ENCODE measurements at regions not wholly inside any gene's neighbourhood (a gene's known extent, or its start where the extent isn't known, plus 50 kb on each side); places are given as distances from the start of the nearest gene placed in this dataset.

DNA sequence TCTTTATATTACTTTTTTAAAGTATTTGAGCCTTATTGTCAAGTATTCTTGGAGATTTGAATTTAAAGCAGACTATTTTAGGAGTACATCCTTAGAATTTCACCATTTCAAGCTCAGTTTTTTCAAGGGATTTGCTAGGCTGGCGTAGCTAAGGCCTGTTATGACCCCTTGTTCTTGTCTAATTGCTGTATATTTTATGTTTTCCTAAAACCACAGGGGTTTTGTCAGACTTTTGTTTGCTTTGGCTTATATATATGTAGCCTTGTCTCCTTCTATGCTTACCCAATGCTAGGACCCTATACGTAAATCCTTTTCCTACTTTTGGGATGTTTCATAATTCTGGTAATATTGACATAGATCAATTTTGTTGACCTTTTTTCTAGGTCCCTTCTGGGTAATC, 147.0 kb upstream of the SYT10 start:
- H3K4me1 ChIP-seq (ENCODE audit: control insufficient read depth in 3 of 3, insufficient read depth in 2 of 3, low read depth in 1 of 3, low read length in 2 of 3) = no peaks in the 10 kb centered on the region
- H3K27ac ChIP-seq (ENCODE audit: low read depth in 1 of 3, low read length in 2 of 3) = no peak overlapping the region
- H3K4me3 ChIP-seq (ENCODE audit: low read depth in 1 of 3, low read length in 3 of 3) = no peak overlapping the region
- DNase-seq = no peak
- H3K36me3 ChIP-seq (ENCODE audit: control insufficient read depth in 3 of 3, insufficient read depth in 2 of 3, low read depth in 1 of 3, low read length in 3 of 3) = no peaks in the 10 kb centered on the region
- 76 to 89% (median 79%) methylated on average over 2 of the region's 2 CpGs for WGBS, 3 donors
- FAIRE-seq = no peak
- H3K9me3 ChIP-seq (ENCODE audit: control insufficient read depth in 2 of 2, insufficient read depth in 1 of 2, low read depth in 1 of 2, low read length in 1 of 2) = no peaks in the 10 kb centered on the region
- no peaks in the 10 kb centered on the region for H3K27me3 ChIP-seq (ENCODE audit: control insufficient read depth in 3 of 3, insufficient read depth in 3 of 3, low read length in 3 of 3)

DNA sequence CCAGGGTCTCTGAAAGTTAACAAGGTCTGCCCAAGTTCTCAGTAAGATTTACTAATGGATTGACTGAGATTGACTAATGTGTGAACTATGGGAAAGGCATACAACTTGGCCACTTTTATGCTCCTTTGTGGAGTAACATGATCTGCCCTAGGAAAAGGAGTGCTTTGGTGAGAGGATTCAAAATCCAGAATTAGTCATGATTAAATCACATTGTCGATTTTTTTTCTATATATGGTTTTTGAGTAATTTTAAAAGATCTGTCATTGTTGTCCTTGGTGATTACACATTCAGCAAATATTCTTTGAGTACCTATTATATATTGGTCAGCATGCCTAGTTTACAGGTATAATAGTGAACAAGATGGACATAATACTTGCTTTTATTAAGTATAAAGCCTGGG, 147.7 kb upstream of the SYT10 start:
- WGBS, 3 donors = 70 to 81% (median 70%) methylated on average over 1 of the region's 1 CpG
- Histone ChIP-seq H3K4me1 (ENCODE audit: control insufficient read depth in 3 of 3, insufficient read depth in 2 of 3, low read depth in 1 of 3, low read length in 2 of 3) (no peaks in the 10 kb centered on the region), H3K9me3 (ENCODE audit: control insufficient read depth in 2 of 2, insufficient read depth in 1 of 2, low read depth in 1 of 2, low read length in 1 of 2) (no peaks in the 10 kb centered on the region), H3K27me3 (ENCODE audit: control insufficient read depth in 3 of 3, insufficient read depth in 3 of 3, low read length in 3 of 3) (no peaks in the 10 kb centered on the region), H3K4me3 (ENCODE audit: low read depth in 1 of 3, low read length in 3 of 3) (no peak overlapping the region), H3K27ac (ENCODE audit: low read depth in 1 of 3, low read length in 2 of 3) (no peak overlapping the region), H3K36me3 (ENCODE audit: control insufficient read depth in 3 of 3, insufficient read depth in 2 of 3, low read depth in 1 of 3, low read length in 3 of 3) (no peaks in the 10 kb centered on the region)
- no peak for DNase-seq
- no peak for FAIRE-seq

DNA sequence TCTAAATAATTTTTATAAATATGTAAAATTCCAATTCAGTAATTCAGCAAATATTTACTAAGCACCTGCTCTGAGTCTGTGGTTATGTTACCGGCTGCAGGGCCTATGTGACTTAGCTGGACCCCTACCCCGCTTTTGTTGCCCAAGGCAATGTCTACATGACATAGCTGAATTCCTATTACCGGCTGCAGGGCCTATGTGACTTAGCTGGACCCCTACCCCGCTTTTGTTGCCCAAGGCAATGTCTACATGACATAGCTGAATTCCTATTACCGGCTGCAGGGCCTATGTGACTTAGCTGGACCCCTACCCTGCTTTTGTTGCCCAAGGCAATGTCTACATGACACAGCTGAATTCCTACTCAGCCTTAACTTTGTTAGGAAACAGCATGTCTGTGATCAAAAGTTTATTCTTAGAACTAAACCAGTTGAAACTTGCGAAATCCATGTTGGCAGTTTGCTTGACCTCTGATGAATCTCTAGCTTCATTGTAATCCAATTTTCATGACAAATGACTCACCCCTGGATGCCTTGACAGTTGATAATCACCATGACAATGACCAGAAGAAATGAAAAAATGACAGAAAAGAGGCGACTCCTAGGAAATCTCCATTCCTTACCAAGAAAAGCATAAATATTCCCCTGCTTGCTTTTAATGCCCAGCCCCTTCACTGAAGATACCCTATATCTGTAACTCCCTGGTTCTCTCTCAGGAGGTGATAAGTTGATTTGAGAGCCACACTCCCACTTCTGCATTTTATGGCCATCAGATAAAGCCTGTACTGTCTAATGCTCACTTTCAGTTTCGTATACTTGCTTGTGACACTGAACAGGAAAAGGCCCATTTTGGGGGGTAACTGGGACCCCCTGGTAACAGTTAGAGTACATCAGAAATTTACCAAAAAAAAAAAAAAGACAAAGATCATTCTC, 148.4 kb upstream of the SYT10 start:
- Histone ChIP-seq H3K27me3 (ENCODE audit: control insufficient read depth in 3 of 3, insufficient read depth in 3 of 3, low read length in 3 of 3) (no peaks in the 10 kb centered on the region), H3K4me1 (ENCODE audit: control insufficient read depth in 3 of 3, insufficient read depth in 2 of 3, low read depth in 1 of 3, low read length in 2 of 3) (no peaks in the 10 kb centered on the region), H3K9me3 (ENCODE audit: control insufficient read depth in 2 of 2, insufficient read depth in 1 of 2, low read depth in 1 of 2, low read length in 1 of 2) (no peaks in the 10 kb centered on the region), H3K4me3 (ENCODE audit: low read depth in 1 of 3, low read length in 3 of 3) (no peak overlapping the region), H3K27ac (ENCODE audit: low read depth in 1 of 3, low read length in 2 of 3) (no peak overlapping the region), H3K36me3 (ENCODE audit: control insufficient read depth in 3 of 3, insufficient read depth in 2 of 3, low read depth in 1 of 3, low read length in 3 of 3) (no peaks in the 10 kb centered on the region)
- 48 to 59% (median 54%) methylated on average over 8 of the region's 8 CpGs for WGBS, 3 donors
- no peak for FAIRE-seq
- DNase-seq = peak; percentile 23 to 58

DNA sequence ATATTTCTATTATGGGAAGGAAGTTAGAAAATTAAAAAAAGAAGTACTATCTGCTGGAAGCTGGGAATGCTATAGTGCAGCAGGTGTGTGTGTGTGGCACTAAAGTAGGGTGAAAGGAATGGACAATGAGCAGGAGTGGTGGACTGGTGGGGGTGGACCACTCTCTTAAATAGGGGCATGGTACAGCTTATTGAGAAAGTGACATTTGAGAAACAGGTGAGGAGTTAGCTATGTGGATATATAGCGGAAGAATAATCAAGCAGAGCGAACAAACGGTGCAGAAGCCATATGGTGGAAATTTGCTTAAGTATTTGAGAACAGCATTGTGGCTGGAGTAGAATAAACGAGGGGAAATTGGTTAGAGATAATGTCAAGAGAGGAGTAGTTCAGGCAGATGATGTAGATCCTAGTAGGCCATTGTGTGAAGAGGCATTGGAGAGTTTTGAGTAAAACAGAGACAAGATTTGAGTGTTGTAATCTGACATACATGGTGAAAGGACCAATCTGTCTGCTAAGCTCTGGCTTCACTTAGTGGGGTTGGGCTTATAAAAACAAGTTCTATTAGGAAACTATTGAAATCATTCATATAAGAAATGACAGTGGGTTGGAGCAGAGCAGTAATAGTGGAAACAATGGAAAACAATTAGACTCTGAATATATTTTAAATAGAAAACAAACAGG, 149.2 kb upstream of the SYT10 start:
- 72 to 76% (median 73%) methylated on average over 4 of the region's 4 CpGs for WGBS, 3 donors
- H3K4me1 ChIP-seq (ENCODE audit: control insufficient read depth in 3 of 3, insufficient read depth in 2 of 3, low read depth in 1 of 3, low read length in 2 of 3) = no peaks in the 10 kb centered on the region
- DNase-seq (no peak), FAIRE-seq (no peak)
- no peaks in the 10 kb centered on the region for H3K36me3 ChIP-seq (ENCODE audit: control insufficient read depth in 3 of 3, insufficient read depth in 2 of 3, low read depth in 1 of 3, low read length in 3 of 3)
- H3K27me3 ChIP-seq (ENCODE audit: control insufficient read depth in 3 of 3, insufficient read depth in 3 of 3, low read length in 3 of 3) = no peaks in the 10 kb centered on the region
- H3K4me3 ChIP-seq (ENCODE audit: low read depth in 1 of 3, low read length in 3 of 3) = no peak overlapping the region
- H3K27ac ChIP-seq (ENCODE audit: low read depth in 1 of 3, low read length in 2 of 3) = no peak overlapping the region
- H3K9me3 ChIP-seq (ENCODE audit: control insufficient read depth in 2 of 2, insufficient read depth in 1 of 2, low read depth in 1 of 2, low read length in 1 of 2) = no peaks in the 10 kb centered on the region

DNA sequence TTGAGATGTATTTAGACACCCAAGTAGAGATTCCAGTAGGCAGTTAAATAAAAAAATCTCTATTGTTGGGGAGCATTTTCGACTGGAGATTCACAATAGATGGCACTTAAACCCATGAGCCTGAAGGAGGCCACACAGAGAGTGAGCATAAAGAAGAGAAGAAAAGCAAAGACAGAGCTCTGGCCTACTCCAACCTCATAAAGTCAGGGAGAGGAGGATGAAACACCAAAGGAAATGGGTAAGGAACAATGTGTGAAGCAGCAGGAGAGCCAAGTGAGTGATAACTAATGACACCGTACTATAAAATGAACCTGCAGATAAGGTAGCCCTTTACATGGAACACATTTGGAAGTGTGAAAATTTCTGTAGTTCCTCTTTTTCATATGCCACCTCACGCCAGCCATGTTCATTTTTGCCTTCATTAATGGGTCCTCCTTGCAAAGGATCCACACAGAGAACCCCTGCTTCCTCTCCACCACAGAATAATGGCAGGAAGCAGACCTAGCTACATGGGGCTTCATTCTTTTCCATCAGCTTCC, 150.0 kb upstream of the SYT10 start:
- H3K27ac ChIP-seq (ENCODE audit: low read depth in 1 of 3, low read length in 2 of 3) = no peak overlapping the region
- no peaks in the 10 kb centered on the region for H3K9me3 ChIP-seq (ENCODE audit: control insufficient read depth in 2 of 2, insufficient read depth in 1 of 2, low read depth in 1 of 2, low read length in 1 of 2)
- no peaks in the 10 kb centered on the region for H3K4me1 ChIP-seq (ENCODE audit: control insufficient read depth in 3 of 3, insufficient read depth in 2 of 3, low read depth in 1 of 3, low read length in 2 of 3)
- no peak overlapping the region for H3K4me3 ChIP-seq (ENCODE audit: low read depth in 1 of 3, low read length in 3 of 3)
- no peaks in the 10 kb centered on the region for H3K36me3 ChIP-seq (ENCODE audit: control insufficient read depth in 3 of 3, insufficient read depth in 2 of 3, low read depth in 1 of 3, low read length in 3 of 3)
- DNase-seq (no peak), FAIRE-seq (no peak)
- WGBS, 3 donors = 44 to 58% (median 58%) methylated on average over 3 of the region's 3 CpGs
- no peaks in the 10 kb centered on the region for H3K27me3 ChIP-seq (ENCODE audit: control insufficient read depth in 3 of 3, insufficient read depth in 3 of 3, low read length in 3 of 3)

DNA sequence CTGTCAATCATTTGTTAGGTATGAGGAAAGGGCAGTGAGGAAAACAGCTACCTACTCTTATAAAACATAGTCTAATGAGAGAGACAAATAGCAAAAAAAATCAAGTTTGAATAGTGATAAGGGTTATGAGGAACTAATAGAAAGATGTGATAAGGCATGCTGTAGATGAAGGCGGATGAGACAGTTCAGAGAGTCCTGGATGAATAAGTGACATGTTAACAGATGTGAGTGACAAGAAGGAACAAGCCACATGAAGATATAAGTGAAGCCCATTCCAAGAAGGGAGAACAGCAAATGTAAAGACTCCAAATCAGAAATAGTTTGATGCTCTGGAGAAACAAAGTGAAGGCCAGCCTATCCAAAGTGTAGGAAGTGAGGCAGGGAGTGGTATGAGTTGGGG, 154.1 kb upstream of the SYT10 start:
- Histone ChIP-seq H3K27ac (ENCODE audit: low read depth in 1 of 3, low read length in 2 of 3) (no peak overlapping the region), H3K4me1 (ENCODE audit: control insufficient read depth in 3 of 3, insufficient read depth in 2 of 3, low read depth in 1 of 3, low read length in 2 of 3) (no peaks in the 10 kb centered on the region), H3K9me3 (ENCODE audit: control insufficient read depth in 2 of 2, insufficient read depth in 1 of 2, low read depth in 1 of 2, low read length in 1 of 2) (no peaks in the 10 kb centered on the region), H3K27me3 (ENCODE audit: control insufficient read depth in 3 of 3, insufficient read depth in 3 of 3, low read length in 3 of 3) (no peaks in the 10 kb centered on the region), H3K36me3 (ENCODE audit: control insufficient read depth in 3 of 3, insufficient read depth in 2 of 3, low read depth in 1 of 3, low read length in 3 of 3) (no peaks in the 10 kb centered on the region), H3K4me3 (ENCODE audit: low read depth in 1 of 3, low read length in 3 of 3) (no peak overlapping the region)
- FAIRE-seq (no peak), DNase-seq (no peak)
- WGBS, 3 donors = 43 to 62% (median 44%) methylated on average over 1 of the region's 1 CpG

DNA sequence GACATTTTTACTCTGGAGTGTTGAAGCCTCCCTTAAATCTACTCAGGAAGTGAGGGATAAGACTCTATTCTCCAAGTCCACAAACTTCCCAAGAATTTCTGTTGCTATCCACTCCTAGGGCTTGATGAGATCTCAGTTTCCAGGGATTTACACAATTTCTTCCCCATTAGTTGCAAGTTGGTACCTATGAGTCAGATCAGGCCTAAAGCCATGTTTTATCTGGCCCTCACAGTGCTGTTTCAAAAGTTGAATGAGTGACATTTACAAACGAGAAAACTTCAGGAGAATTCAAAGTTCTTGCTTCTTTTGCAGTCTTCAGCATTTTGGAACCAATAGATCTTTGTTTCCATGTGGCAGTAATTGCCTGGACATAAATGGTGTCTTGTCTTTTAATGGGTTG, 156.4 kb upstream of the SYT10 start:
- FAIRE-seq = no peak
- no peak for DNase-seq
- Histone ChIP-seq H3K4me1 (ENCODE audit: control insufficient read depth in 3 of 3, insufficient read depth in 2 of 3, low read depth in 1 of 3, low read length in 2 of 3) (no peaks in the 10 kb centered on the region), H3K36me3 (ENCODE audit: control insufficient read depth in 3 of 3, insufficient read depth in 2 of 3, low read depth in 1 of 3, low read length in 3 of 3) (no peaks in the 10 kb centered on the region), H3K9me3 (ENCODE audit: control insufficient read depth in 2 of 2, insufficient read depth in 1 of 2, low read depth in 1 of 2, low read length in 1 of 2) (no peaks in the 10 kb centered on the region), H3K4me3 (ENCODE audit: low read depth in 1 of 3, low read length in 3 of 3) (no peak overlapping the region), H3K27ac (ENCODE audit: low read depth in 1 of 3, low read length in 2 of 3) (no peak overlapping the region), H3K27me3 (ENCODE audit: control insufficient read depth in 3 of 3, insufficient read depth in 3 of 3, low read length in 3 of 3) (no peaks in the 10 kb centered on the region)
- 47 to 52% (median 50%) methylated on average over 1 of the region's 1 CpG for WGBS, 3 donors

DNA sequence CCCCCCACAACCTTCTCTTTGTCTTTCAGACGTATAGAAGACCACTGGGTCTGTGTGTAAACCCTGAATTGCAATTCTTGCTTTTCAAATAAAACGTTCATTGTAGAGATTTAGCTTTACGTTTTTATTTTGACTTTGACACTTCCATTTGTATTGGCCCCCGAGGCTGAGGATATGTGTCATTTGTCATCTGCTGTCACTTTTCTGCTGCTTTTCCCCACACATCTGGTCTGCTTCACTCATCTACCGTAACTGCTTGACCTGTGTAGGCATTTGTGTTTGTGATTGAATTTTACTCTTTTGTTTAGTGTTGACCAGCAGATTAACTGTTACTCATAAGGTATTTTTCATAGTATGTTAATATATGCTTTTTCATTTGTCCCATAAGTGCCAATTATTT, 157.2 kb upstream of the SYT10 start:
- Histone ChIP-seq H3K4me1 (ENCODE audit: control insufficient read depth in 3 of 3, insufficient read depth in 2 of 3, low read depth in 1 of 3, low read length in 2 of 3) (no peaks in the 10 kb centered on the region), H3K27me3 (ENCODE audit: control insufficient read depth in 3 of 3, insufficient read depth in 3 of 3, low read length in 3 of 3) (no peaks in the 10 kb centered on the region), H3K9me3 (ENCODE audit: control insufficient read depth in 2 of 2, insufficient read depth in 1 of 2, low read depth in 1 of 2, low read length in 1 of 2) (no peaks in the 10 kb centered on the region), H3K4me3 (ENCODE audit: low read depth in 1 of 3, low read length in 3 of 3) (no peak overlapping the region), H3K36me3 (ENCODE audit: control insufficient read depth in 3 of 3, insufficient read depth in 2 of 3, low read depth in 1 of 3, low read length in 3 of 3) (no peaks in the 10 kb centered on the region), H3K27ac (ENCODE audit: low read depth in 1 of 3, low read length in 2 of 3) (no peak overlapping the region)
- WGBS, 3 donors = 48 to 60% (median 54%) methylated on average over 5 of the region's 5 CpGs
- FAIRE-seq (no peak), DNase-seq (no peak)
